ENCODE measurements at regions not wholly inside any gene's neighbourhood (a gene's known extent, or its start where the extent isn't known, plus 50 kb on each side); places are given as distances from the start of the nearest gene placed in this dataset.

GRCh38 chr1:113219377-113219776, 146.4 kb downstream of the LRIG2 start:
- TF ChIP-seq CTCF (IDR thresholded peaks at IDR 0.05) (no peak), POLR2A (IDR thresholded peaks at IDR 0.05; ENCODE audit: low read length) (no peak), USF2 (IDR thresholded peaks at IDR 0.05) (no peak), PHF8 (IDR thresholded peaks at IDR 0.05; ENCODE audit: borderline replicate concordance, low read depth) (no peak), MAX (IDR thresholded peaks at IDR 0.05) (no peak), RARB (CRISPR knock-in tag; IDR thresholded peaks at IDR 0.05) (no peak), MAZ (IDR thresholded peaks at IDR 0.05; ENCODE audit: borderline replicate concordance, low read depth, low read length) (no peak), RFX5 (IDR thresholded peaks at IDR 0.05) (no peak), HMGXB4 (CRISPR knock-in tag; IDR thresholded peaks at IDR 0.05; ENCODE audit: borderline replicate concordance) (no peak), NR3C1 (IDR thresholded peaks at IDR 0.05) (no peak), CHD4 (IDR thresholded peaks at IDR 0.05; ENCODE audit: borderline replicate concordance) (no peak), E2F6 (IDR thresholded peaks at IDR 0.05; ENCODE audit: borderline replicate concordance, low read depth) (no peak), EP300 (IDR thresholded peaks at IDR 0.05) (no peak)
